WTC11 (cell line): ENCODE measurements at regions not wholly inside any gene's neighbourhood (a gene's known extent, or its start where the extent isn't known, plus 50 kb on each side); places are given as distances from the start of the nearest gene placed in this dataset.

Source experiments
- JUN ChIP-seq: sonication (generic); formaldehyde crosslinking; IDR thresholded peaks from 2 replicates; pipeline ENCODE4 v1.8.0; 2023; ENCODE audit warnings: mild to moderate bottlenecking, missing genetic modification reagents
- TF ChIP-seq, protein P1 (sequence below): sonication (generic); formaldehyde crosslinking; IDR thresholded peaks from 2 replicates; pipeline ENCODE4 v1.8.1; 2022; ENCODE audit warnings: missing genetic modification reagents, borderline replicate concordance
- TF ChIP-seq, protein P2 (sequence below): fragments of 200-600 bp; IDR thresholded peaks from 2 replicates; pipeline ENCODE4 v1.8.0; 2022; ENCODE audit warnings: antibody characterized with exemption

DNA sequence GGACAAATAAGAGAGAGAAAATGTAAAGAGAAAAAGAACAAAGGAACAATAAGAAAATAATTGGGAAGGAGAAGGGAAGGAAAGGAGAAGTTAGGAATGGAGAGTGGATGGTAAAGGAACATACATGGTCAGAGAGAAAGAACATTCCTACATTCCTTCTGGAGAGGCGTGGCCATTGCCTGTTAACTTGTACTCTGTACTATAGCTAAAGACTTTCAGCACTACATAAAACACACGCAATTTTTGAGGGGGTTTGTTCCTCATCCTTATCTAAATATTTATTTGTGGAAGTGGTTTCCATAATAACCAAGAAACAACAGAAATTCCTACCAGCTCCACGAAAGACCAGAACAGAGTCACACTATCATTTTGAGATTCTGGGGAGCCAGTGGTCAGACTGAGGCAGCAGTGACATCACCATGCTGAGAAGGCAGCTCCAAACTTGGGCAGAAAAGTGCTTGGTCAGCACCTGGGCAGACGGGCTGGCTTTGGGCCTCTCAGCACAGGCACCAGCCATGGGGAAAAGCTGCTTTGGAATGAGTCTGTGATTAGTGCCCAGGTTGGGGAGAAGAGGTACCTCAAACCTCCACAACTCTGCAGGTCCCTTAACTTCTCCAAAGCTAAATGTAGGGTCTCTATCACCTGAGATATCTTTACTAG, 125.9 kb upstream of the NTF3 start:
- no peak for TF ChIP-seq JUN
- TF ChIP-seq, protein P1, sequence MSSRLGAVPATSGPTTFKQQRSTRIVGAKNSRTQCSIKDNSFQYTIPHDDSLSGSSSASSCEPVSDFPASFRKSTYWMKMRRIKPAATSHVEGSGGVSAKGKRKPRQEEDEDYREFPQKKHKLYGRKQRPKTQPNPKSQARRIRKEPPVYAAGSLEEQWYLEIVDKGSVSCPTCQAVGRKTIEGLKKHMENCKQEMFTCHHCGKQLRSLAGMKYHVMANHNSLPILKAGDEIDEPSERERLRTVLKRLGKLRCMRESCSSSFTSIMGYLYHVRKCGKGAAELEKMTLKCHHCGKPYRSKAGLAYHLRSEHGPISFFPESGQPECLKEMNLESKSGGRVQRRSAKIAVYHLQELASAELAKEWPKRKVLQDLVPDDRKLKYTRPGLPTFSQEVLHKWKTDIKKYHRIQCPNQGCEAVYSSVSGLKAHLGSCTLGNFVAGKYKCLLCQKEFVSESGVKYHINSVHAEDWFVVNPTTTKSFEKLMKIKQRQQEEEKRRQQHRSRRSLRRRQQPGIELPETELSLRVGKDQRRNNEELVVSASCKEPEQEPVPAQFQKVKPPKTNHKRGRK: no peak
- TF ChIP-seq, protein P2, sequence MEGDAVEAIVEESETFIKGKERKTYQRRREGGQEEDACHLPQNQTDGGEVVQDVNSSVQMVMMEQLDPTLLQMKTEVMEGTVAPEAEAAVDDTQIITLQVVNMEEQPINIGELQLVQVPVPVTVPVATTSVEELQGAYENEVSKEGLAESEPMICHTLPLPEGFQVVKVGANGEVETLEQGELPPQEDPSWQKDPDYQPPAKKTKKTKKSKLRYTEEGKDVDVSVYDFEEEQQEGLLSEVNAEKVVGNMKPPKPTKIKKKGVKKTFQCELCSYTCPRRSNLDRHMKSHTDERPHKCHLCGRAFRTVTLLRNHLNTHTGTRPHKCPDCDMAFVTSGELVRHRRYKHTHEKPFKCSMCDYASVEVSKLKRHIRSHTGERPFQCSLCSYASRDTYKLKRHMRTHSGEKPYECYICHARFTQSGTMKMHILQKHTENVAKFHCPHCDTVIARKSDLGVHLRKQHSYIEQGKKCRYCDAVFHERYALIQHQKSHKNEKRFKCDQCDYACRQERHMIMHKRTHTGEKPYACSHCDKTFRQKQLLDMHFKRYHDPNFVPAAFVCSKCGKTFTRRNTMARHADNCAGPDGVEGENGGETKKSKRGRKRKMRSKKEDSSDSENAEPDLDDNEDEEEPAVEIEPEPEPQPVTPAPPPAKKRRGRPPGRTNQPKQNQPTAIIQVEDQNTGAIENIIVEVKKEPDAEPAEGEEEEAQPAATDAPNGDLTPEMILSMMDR: no peak
